HCT116 (cell line): ENCODE measurements at regions not wholly inside any gene's neighbourhood (a gene's known extent, or its start where the extent isn't known, plus 50 kb on each side); places are given as distances from the start of the nearest gene placed in this dataset.

Experiments used
- CEBPB ChIP-seq: IDR thresholded peaks from 2 replicates; pipeline ENCODE4 v1.6.1; 2012; ENCODE audit warnings: low read depth
- CTCF ChIP-seq, 3 experiments: fragments of 200-600 bp in 1 of 3; sonication (generic) in 1 of 3; IDR thresholded peaks in 2 of 3; conservative IDR thresholded peaks in 1 of 3; 2 replicates each; pipeline ENCODE4 v1.5.1; 2012 to 2017; ENCODE audit warnings: low read depth in 2 of 3, low read length in 2 of 3, antibody characterized with exemption in 1 of 3, borderline replicate concordance in 1 of 3, control low read depth in 1 of 3, mild to moderate bottlenecking in 1 of 3, mixed read lengths in 1 of 3, mixed run types in 1 of 3, moderate library complexity in 1 of 3; ENCODE audit not compliant: insufficient read depth in 1 of 3
- EZH2 ChIP-seq: fragments of 200-600 bp; sonication (generic); IDR thresholded peaks from 2 replicates; pipeline ENCODE4 v1.6.1; 2017; ENCODE audit warnings: antibody characterized with exemption, mixed run types
- POLR2A ChIP-seq: IDR thresholded peaks from 2 replicates; pipeline ENCODE4 v1.7.0; 2011; ENCODE audit warnings: borderline replicate concordance; ENCODE audit not compliant: insufficient read depth, insufficient read length; ENCODE audit errors: extremely low read depth
- POLR2AphosphoS5 ChIP-seq: IDR thresholded peaks from 2 replicates; pipeline ENCODE4 v1.6.1; 2011; ENCODE audit warnings: mild to moderate bottlenecking, low read depth, low read length, moderate library complexity

- TF ChIP-seq CTCF (IDR thresholded peaks at IDR 0.05 in 2 of 3, conservative IDR thresholded peaks at IDR 0.05 in 1 of 3; ENCODE audit: borderline replicate concordance in 1 of 3, insufficient read depth in 1 of 3, low read depth in 2 of 3, low read length in 2 of 3) (no peak), EZH2 (no peak), POLR2A (no peak), CEBPB (no peak), POLR2AphosphoS5 (no peak)
Measured at GRCh38 chr18:56100090-56100722, 512.2 kb upstream of the TCF4 start.
